HCT116 (cell line): ENCODE measurements at regions not wholly inside any gene's neighbourhood (a gene's known extent, or its start where the extent isn't known, plus 50 kb on each side); places are given as distances from the start of the nearest gene placed in this dataset.

Source experiments
- ATAC-seq: fragments of 200-7000 bp; cut with Tn5 transposase; 2 replicates; pipeline ENCODE4 v1.9.1; 2020; ENCODE audit warnings: mild to moderate bottlenecking, moderate library complexity
- BruUV-seq: library from RNA; stranded (reverse); fragments of 400-500 nt; replicated peaks from 2 replicates; lab custom pipeline; 2021; lab: Mats Ljungman, UMichigan
- CTCF ChIA-PET: fragments of 300-600 bp; sonication (Branson Sonifier 250); formaldehyde crosslinking; loops from one replicate; lab custom pipeline; 2021; ENCODE audit warnings: antibody characterized with exemption; lab: Charles Lee
- POLR2A ChIA-PET: fragments of 300-600, 350-600 bp; sonication (Branson Sonifier 250); formaldehyde crosslinking; loops from one replicate; lab custom pipeline; 2021; ENCODE audit warnings: antibody characterized with exemption; lab: Charles Lee
- RAD21 ChIA-PET, 2 experiments: fragments of 300-600 bp; sonication (Branson Sonifier 250); formaldehyde crosslinking; loops; one replicate each; lab custom pipeline; 2023; ENCODE audit warnings: low total read pairs in 2 of 2; ENCODE audit not compliant: uncharacterized antibody in 2 of 2, unreplicated experiment in 2 of 2, low non-redundant PET in 1 of 2; lab: Charles Lee
- DNase-seq: peaks from one replicate; pipeline ENCODE4 v3.0.0-alpha.2; 2010; ENCODE audit warnings: low read depth, low spot score
- H2AFZ ChIP-seq: fragments of 200-600 bp; shearing (Covaris generic), sonication (generic); 2 replicates; pipeline ENCODE4 v1.6.1; 2017; ENCODE audit warnings: low read depth, mixed run types, mixed read lengths, antibody characterized with exemption, low read length; ENCODE audit not compliant: poor library complexity, severe bottlenecking
- H3K27ac ChIP-seq: 2 replicates; pipeline ENCODE4 v1.5.1; 2012; ENCODE audit warnings: low read depth, low read length
- H3K27me3 ChIP-seq: fragments of 200-600 bp; sonication (generic); 2 replicates; pipeline ENCODE4 v1.6.1; 2016; ENCODE audit warnings: mixed run types, low read length, mixed read lengths; ENCODE audit not compliant: insufficient read depth
- H3K36me3 ChIP-seq, 2 experiments: fragments of 200-500 bp in 1 of 2; fragments of 200-600 bp in 1 of 2; sonication (Bioruptor generic) in 1 of 2; sonication (generic) in 1 of 2; 2 replicates each; pipeline versions ENCODE4 v1.5.1 to v1.6.1; 2014 to 2016; ENCODE audit warnings: low read length in 2 of 2, inconsistent platforms in 1 of 2, mixed read lengths in 1 of 2, mixed run types in 1 of 2; ENCODE audit not compliant: insufficient read depth in 2 of 2, control insufficient read depth in 1 of 2
- H3K4me1 ChIP-seq, 2 experiments: fragments of 200-600 bp in 1 of 2; sonication (generic) in 1 of 2; 2 replicates each; pipeline versions ENCODE4 v1.5.1 to v1.6.1; 2012 to 2017; ENCODE audit warnings: low read length in 2 of 2, inconsistent platforms in 1 of 2, mild to moderate bottlenecking in 1 of 2, mixed read lengths in 1 of 2, mixed run types in 1 of 2, moderate library complexity in 1 of 2; ENCODE audit not compliant: insufficient read depth in 2 of 2, control insufficient read depth in 1 of 2
- H3K4me2 ChIP-seq: fragments of 200-600 bp; sonication (generic); 2 replicates; pipeline ENCODE4 v1.6.1; 2017; ENCODE audit warnings: mixed run types, low read length, mixed read lengths
- H3K4me3 ChIP-seq, 2 experiments: fragments of 200-600 bp in 1 of 2; sonication (generic) in 1 of 2; replicated peaks in 1 of 2; 2 replicates each; pipeline ENCODE4 v1.5.1; 2011 to 2016; ENCODE audit warnings: low read length in 2 of 2, control low read depth in 1 of 2, low read depth in 1 of 2, mild to moderate bottlenecking in 1 of 2, mixed read lengths in 1 of 2, mixed run types in 1 of 2
- H3K79me2 ChIP-seq: fragments of 200-600 bp; sonication (generic); 2 replicates; pipeline ENCODE4 v1.6.1; 2017; ENCODE audit warnings: mild to moderate bottlenecking, mixed run types, low read length, moderate library complexity, mixed read lengths; ENCODE audit not compliant: insufficient read depth
- H3K9ac ChIP-seq: fragments of 200-600 bp; sonication (generic); 2 replicates; pipeline ENCODE4 v1.6.1; 2016; ENCODE audit warnings: low read length, mixed read lengths
- H3K9me2 ChIP-seq: fragments of 200-600 bp; sonication (generic), shearing (Covaris generic); 2 replicates; pipeline ENCODE4 v1.6.1; 2017; ENCODE audit warnings: mixed run types, mild to moderate bottlenecking, moderate library complexity; ENCODE audit not compliant: insufficient read depth
- H3K9me3 ChIP-seq, 2 experiments: fragments of 200-500 bp in 1 of 2; fragments of 200-600 bp in 1 of 2; sonication (Bioruptor generic) in 1 of 2; sonication (generic) in 1 of 2; 2 replicates each; pipeline ENCODE4 v1.6.1; 2014 to 2017; ENCODE audit warnings: low read length in 2 of 2, mixed read lengths in 2 of 2, inconsistent platforms in 1 of 2, low read depth in 1 of 2, mild to moderate bottlenecking in 1 of 2, mixed run types in 1 of 2, moderate library complexity in 1 of 2; ENCODE audit not compliant: control insufficient read depth in 1 of 2, insufficient read depth in 1 of 2
- H4K20me1 ChIP-seq: fragments of 200-600 bp; sonication (generic), shearing (Covaris generic); 2 replicates; pipeline ENCODE4 v1.6.1; 2017; ENCODE audit warnings: mixed run types, mild to moderate bottlenecking, moderate library complexity; ENCODE audit not compliant: insufficient read depth
- CBX3 ChIP-seq: IDR thresholded peaks from 2 replicates; pipeline ENCODE4 v1.6.1; 2012; ENCODE audit warnings: low read depth
- ELF1 ChIP-seq: IDR thresholded peaks from 2 replicates; pipeline ENCODE4 v1.6.1; 2012; ENCODE audit warnings: low read depth, borderline replicate concordance
- EZH2phosphoT487 ChIP-seq: fragments of 200-600 bp; IDR thresholded peaks from 2 replicates; pipeline ENCODE4 v1.6.1; 2018; ENCODE audit warnings: antibody characterized with exemption, borderline replicate concordance
- JUND ChIP-seq: IDR thresholded peaks from 2 replicates; pipeline ENCODE4 v1.6.1; 2012
- POLR2A ChIP-seq: IDR thresholded peaks from 2 replicates; pipeline ENCODE4 v1.7.0; 2011; ENCODE audit warnings: borderline replicate concordance; ENCODE audit not compliant: insufficient read depth, insufficient read length; ENCODE audit errors: extremely low read depth
- SIN3A ChIP-seq: IDR thresholded peaks from 2 replicates; pipeline ENCODE4 v1.6.1; 2012; ENCODE audit warnings: low read depth
- ZBTB33 ChIP-seq: IDR thresholded peaks from 2 replicates; pipeline ENCODE4 v1.6.1; 2011; ENCODE audit warnings: mild to moderate bottlenecking, low read length, moderate library complexity; ENCODE audit not compliant: insufficient replicate concordance; ENCODE audit errors: extremely low read depth
- ZFX ChIP-seq: fragments of 450-650 bp; IDR thresholded peaks from 2 replicates; pipeline ENCODE4 v1.6.1; 2017
- ZNF274 ChIP-seq: fragments of 200-500 bp; sonication (Bioruptor generic); IDR thresholded peaks from 2 replicates; pipeline ENCODE4 v1.6.1; 2014; ENCODE audit warnings: mild to moderate bottlenecking, low read depth, low read length, inconsistent platforms
- intact Hi-C: fragments of 100-400 bp; cut with micrococcal nuclease; formaldehyde crosslinking; loops from 2 replicates; pipeline ENCODE4 v1.10.0; 2022
- TF ChIP-seq, protein P1 (sequence below): IDR thresholded peaks from 2 replicates; pipeline ENCODE4 v1.6.1; 2012; ENCODE audit warnings: low read depth
- TF ChIP-seq, protein P2 (sequence below): IDR thresholded peaks from 2 replicates; pipeline ENCODE4 v1.6.1; 2012
- TF ChIP-seq, protein P3 (sequence below), 3 experiments: fragments of 200-600 bp in 1 of 3; sonication (generic) in 1 of 3; IDR thresholded peaks in 2 of 3; conservative IDR thresholded peaks in 1 of 3; 2 replicates each; pipeline ENCODE4 v1.5.1; 2012 to 2017; ENCODE audit warnings: low read depth in 2 of 3, low read length in 2 of 3, antibody characterized with exemption in 1 of 3, borderline replicate concordance in 1 of 3, control low read depth in 1 of 3, mild to moderate bottlenecking in 1 of 3, mixed read lengths in 1 of 3, mixed run types in 1 of 3, moderate library complexity in 1 of 3; ENCODE audit not compliant: insufficient read depth in 1 of 3

DNA sequence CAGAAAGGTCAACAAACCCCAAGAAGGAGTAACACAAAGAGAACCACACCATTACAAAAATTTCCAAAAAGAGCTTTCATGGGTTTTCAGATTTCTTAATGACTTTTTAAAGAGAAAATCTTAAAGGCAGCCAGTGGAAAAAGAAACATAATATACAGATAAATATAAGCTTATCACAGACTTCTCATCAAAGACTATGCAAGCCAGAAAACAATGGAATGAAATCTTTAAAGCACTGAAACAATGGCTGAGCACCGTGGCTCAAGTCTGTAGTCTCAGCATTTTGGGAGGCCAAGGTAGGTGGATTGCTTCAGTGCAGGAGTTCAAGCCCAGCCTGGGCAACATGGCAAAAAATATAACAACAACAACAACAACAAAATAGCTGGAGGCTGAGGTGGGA, 237.4 kb downstream of the CYP26B1 start:
- no peak overlapping the region for H2AFZ ChIP-seq
- H3K27ac ChIP-seq, result no peak overlapping the region
- intact Hi-C loops, result no loop called here
- H3K36me3 ChIP-seq, result no peaks in the 10 kb centered on the region
- no peaks in the 10 kb centered on the region for H3K79me2 ChIP-seq
- ChIA-PET CTCF (no interaction called here), POLR2A (no interaction called here), RAD21 (no interaction called here)
- no peaks in the 10 kb centered on the region for H3K9me2 ChIP-seq
- H3K4me1 ChIP-seq, result no peaks in the 10 kb centered on the region
- H3K4me3 ChIP-seq, result no peak overlapping the region
- H4K20me1 ChIP-seq, result no peaks in the 10 kb centered on the region
- ATAC-seq (no peak), DNase-seq (no peak)
- TF ChIP-seq ZBTB33 (no peak), CBX3 (peak; percentile 56; the same call in 1 of the 2 replicates)
- no TSS peak for BruUV-seq
- no peak overlapping the region for H3K9ac ChIP-seq
- H3K4me2 ChIP-seq, result no peak overlapping the region
- no peaks in the 10 kb centered on the region for H3K27me3 ChIP-seq
- peaks cover 4 to 8% of the 10 kb centered on the region in 2 experiments; a peak in 3 of 4 replicates for H3K9me3 ChIP-seq

DNA sequence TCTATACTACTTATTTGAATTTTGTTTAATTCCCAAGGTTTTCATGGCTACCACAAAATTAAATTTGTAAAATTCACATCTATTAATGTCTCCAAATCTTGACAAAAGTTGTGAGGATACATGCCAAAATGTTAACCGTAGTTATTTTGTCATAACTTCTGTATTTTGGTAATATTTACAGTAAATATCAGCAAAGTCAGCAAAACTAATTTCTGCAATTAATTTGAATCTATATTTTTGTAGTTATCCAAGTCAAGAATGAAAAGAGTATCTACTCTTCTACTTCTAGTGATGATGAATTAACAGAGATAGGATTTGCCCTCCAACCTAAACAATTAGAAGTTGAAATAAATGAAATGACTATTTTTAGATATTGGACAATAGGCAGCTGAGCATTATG, 238.9 kb downstream of the CYP26B1 start:
- Histone ChIP-seq H3K79me2 (no peaks in the 10 kb centered on the region), H3K4me3 (no peak overlapping the region), H3K9ac (no peak overlapping the region), H3K36me3 (no peaks in the 10 kb centered on the region), H2AFZ (no peak overlapping the region), H3K4me1 (no peaks in the 10 kb centered on the region), H3K4me2 (no peak overlapping the region), H3K27me3 (no peaks in the 10 kb centered on the region), H3K27ac (no peak overlapping the region), H3K9me2 (no peaks in the 10 kb centered on the region), H4K20me1 (no peaks in the 10 kb centered on the region), H3K9me3 (peaks cover 4 to 8% of the 10 kb centered on the region in 2 experiments; a peak in 3 of 4 replicates)
- no TSS peak for BruUV-seq
- no peak for ATAC-seq
- ChIA-PET CTCF (interaction anchor here (1.4 kb wide), 1 partner anchor 15 kb away, joined by 5 read pairs; no protein-coding TSS in a partner anchor), RAD21 (no interaction called here), POLR2A (no interaction called here)
- no peak for TF ChIP-seq POLR2A
- TF ChIP-seq ELF1, result no peak
- TF ChIP-seq, protein P1, sequence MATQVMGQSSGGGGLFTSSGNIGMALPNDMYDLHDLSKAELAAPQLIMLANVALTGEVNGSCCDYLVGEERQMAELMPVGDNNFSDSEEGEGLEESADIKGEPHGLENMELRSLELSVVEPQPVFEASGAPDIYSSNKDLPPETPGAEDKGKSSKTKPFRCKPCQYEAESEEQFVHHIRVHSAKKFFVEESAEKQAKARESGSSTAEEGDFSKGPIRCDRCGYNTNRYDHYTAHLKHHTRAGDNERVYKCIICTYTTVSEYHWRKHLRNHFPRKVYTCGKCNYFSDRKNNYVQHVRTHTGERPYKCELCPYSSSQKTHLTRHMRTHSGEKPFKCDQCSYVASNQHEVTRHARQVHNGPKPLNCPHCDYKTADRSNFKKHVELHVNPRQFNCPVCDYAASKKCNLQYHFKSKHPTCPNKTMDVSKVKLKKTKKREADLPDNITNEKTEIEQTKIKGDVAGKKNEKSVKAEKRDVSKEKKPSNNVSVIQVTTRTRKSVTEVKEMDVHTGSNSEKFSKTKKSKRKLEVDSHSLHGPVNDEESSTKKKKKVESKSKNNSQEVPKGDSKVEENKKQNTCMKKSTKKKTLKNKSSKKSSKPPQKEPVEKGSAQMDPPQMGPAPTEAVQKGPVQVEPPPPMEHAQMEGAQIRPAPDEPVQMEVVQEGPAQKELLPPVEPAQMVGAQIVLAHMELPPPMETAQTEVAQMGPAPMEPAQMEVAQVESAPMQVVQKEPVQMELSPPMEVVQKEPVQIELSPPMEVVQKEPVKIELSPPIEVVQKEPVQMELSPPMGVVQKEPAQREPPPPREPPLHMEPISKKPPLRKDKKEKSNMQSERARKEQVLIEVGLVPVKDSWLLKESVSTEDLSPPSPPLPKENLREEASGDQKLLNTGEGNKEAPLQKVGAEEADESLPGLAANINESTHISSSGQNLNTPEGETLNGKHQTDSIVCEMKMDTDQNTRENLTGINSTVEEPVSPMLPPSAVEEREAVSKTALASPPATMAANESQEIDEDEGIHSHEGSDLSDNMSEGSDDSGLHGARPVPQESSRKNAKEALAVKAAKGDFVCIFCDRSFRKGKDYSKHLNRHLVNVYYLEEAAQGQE, result no peak
- TF ChIP-seq ZNF274, result no peak
- TF ChIP-seq, protein P2, sequence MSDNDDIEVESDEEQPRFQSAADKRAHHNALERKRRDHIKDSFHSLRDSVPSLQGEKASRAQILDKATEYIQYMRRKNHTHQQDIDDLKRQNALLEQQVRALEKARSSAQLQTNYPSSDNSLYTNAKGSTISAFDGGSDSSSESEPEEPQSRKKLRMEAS, result no peak
- TF ChIP-seq, protein P3, sequence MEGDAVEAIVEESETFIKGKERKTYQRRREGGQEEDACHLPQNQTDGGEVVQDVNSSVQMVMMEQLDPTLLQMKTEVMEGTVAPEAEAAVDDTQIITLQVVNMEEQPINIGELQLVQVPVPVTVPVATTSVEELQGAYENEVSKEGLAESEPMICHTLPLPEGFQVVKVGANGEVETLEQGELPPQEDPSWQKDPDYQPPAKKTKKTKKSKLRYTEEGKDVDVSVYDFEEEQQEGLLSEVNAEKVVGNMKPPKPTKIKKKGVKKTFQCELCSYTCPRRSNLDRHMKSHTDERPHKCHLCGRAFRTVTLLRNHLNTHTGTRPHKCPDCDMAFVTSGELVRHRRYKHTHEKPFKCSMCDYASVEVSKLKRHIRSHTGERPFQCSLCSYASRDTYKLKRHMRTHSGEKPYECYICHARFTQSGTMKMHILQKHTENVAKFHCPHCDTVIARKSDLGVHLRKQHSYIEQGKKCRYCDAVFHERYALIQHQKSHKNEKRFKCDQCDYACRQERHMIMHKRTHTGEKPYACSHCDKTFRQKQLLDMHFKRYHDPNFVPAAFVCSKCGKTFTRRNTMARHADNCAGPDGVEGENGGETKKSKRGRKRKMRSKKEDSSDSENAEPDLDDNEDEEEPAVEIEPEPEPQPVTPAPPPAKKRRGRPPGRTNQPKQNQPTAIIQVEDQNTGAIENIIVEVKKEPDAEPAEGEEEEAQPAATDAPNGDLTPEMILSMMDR (IDR thresholded peaks at IDR 0.05 in 2 of 3, conservative IDR thresholded peaks at IDR 0.05 in 1 of 3; ENCODE audit: borderline replicate concordance in 1 of 3, insufficient read depth in 1 of 3, low read depth in 2 of 3, low read length in 2 of 3), result no peak
- no peak for TF ChIP-seq EZH2phosphoT487
- TF ChIP-seq ZFX, result no peak
- no peak for TF ChIP-seq JUND
- TF ChIP-seq CBX3, result no peak
- no peak for TF ChIP-seq SIN3A
- intact Hi-C loops, result no loop called here
- DNase-seq, result no peak
